Left lung (tissue), 4 donors: ENCODE measurements at regions not wholly inside any gene's neighbourhood (a gene's known extent, or its start where the extent isn't known, plus 50 kb on each side); places are given as distances from the start of the nearest gene placed in this dataset.

Experiments
- ATAC-seq: fragments of 200-7000 bp; cut with Tn5 transposase; one replicate; pipeline ENCODE4 v1.9.1; 2020; ENCODE audit warnings: moderate library complexity
- DNase-seq, 4 donors: peaks; one replicate each; pipeline ENCODE4 v3.0.0-alpha.2; 2013 to 2020
- H3K27ac ChIP-seq, 2 donors: fragments of 200-600 bp; sonication (generic) in 1 of 2; one replicate each; pipeline versions ENCODE4 v1.5.0 to v1.8.0; 2020 to 2021
- H3K27me3 ChIP-seq, 2 donors: fragments of 200-600 bp; sonication (generic) in 1 of 2; one replicate each; pipeline versions ENCODE4 v1.5.0 to v1.8.0; 2020 to 2021
- H3K36me3 ChIP-seq, 2 donors: fragments of 200-600 bp; sonication (generic) in 1 of 2; one replicate each; pipeline versions ENCODE4 v1.5.0 to v1.8.0; 2020 to 2021
- H3K4me1 ChIP-seq, 2 donors: fragments of 200-600 bp; one replicate each; pipeline ENCODE4 v1.8.0; 2021
- H3K4me3 ChIP-seq, 2 donors: fragments of 200-600 bp; sonication (generic) in 1 of 2; one replicate each; pipeline versions ENCODE4 v1.5.0 to v1.8.0; 2020 to 2021; ENCODE audit warnings: mild to moderate bottlenecking in 1 of 2
- H3K9me3 ChIP-seq, 2 donors: fragments of 200-600 bp; sonication (generic) in 1 of 2; one replicate each; pipeline versions ENCODE4 v1.5.0 to v1.8.0; 2020 to 2021
- CTCF ChIP-seq, 2 donors: fragments of 200-600 bp; sonication (generic) in 1 of 2; IDR thresholded peaks; one replicate each; pipeline versions ENCODE4 v1.5.0 to v1.8.0; 2021; ENCODE audit warnings: antibody characterized with exemption in 2 of 2
- intact Hi-C, 2 donors: fragments of 100-400 bp; cut with DNase I; formaldehyde crosslinking; loops; one replicate each; pipeline versions ENCODE4 v1.11.2 to v1.14.2; 2022
- donor health status: DM: no; HTN: yes; CAD: no.
- donor health status: DM: no; HTN: no; CAD: no.

- ATAC-seq, result no peak
- intact Hi-C loops, result no loop called here
- DNase-seq, result no peak
- H3K27ac ChIP-seq, result no peak overlapping the region
- no peak for TF ChIP-seq CTCF (IDR thresholded peaks at IDR 0.05)
- H3K27me3 ChIP-seq, result no peaks in the 10 kb centered on the region
- H3K4me3 ChIP-seq, result no peak overlapping the region
- H3K36me3 ChIP-seq, result no peaks in the 10 kb centered on the region
- no peaks in the 10 kb centered on the region for H3K4me1 ChIP-seq
- H3K9me3 ChIP-seq, result no peaks in the 10 kb centered on the region
These were observed 1107.0 kb upstream of the SEMA6A start for GRCh38 chr5:117681431-117682254.

GRCh38 chr5:117680426-117680825, 1105.8 kb upstream of the SEMA6A start:
- DNase-seq (no peak), ATAC-seq (no peak)
- no peak overlapping the region for H3K27ac ChIP-seq
- no peaks in the 10 kb centered on the region for H3K9me3 ChIP-seq
- no peaks in the 10 kb centered on the region for H3K4me1 ChIP-seq
- no peaks in the 10 kb centered on the region for H3K36me3 ChIP-seq
- H3K4me3 ChIP-seq, result no peak overlapping the region
- no peak for TF ChIP-seq CTCF (IDR thresholded peaks at IDR 0.05)
- intact Hi-C loops, result no loop called here
- H3K27me3 ChIP-seq, result no peaks in the 10 kb centered on the region

- Histone ChIP-seq H3K4me3 (no peak overlapping the region), H3K9me3 (no peaks in the 10 kb centered on the region), H3K27me3 (no peaks in the 10 kb centered on the region), H3K36me3 (no peaks in the 10 kb centered on the region), H3K27ac (no peak overlapping the region), H3K4me1 (no peaks in the 10 kb centered on the region)
- no peak for DNase-seq
- no peak for TF ChIP-seq CTCF (IDR thresholded peaks at IDR 0.05)
- ATAC-seq, result no peak
- intact Hi-C loops, result no loop called here
These were observed 1104.4 kb upstream of the SEMA6A start for GRCh38 chr5:117679046-117679445.

GRCh38 chr5:117675646-117676045, 1101.0 kb upstream of the SEMA6A start:
- Histone ChIP-seq H3K4me1 (no peaks in the 10 kb centered on the region), H3K4me3 (no peak overlapping the region), H3K36me3 (no peaks in the 10 kb centered on the region), H3K27me3 (no peaks in the 10 kb centered on the region), H3K27ac (no peak overlapping the region), H3K9me3 (no peaks in the 10 kb centered on the region)
- ATAC-seq, result no peak
- TF ChIP-seq CTCF (IDR thresholded peaks at IDR 0.05), result no peak
- DNase-seq, result no peak
- intact Hi-C loops, result no loop called here

- intact Hi-C loops, result no loop called here
- Histone ChIP-seq H3K27ac (no peak overlapping the region), H3K4me3 (no peak overlapping the region), H3K36me3 (no peaks in the 10 kb centered on the region), H3K9me3 (no peaks in the 10 kb centered on the region), H3K27me3 (no peaks in the 10 kb centered on the region), H3K4me1 (no peaks in the 10 kb centered on the region)
- no peak for TF ChIP-seq CTCF (IDR thresholded peaks at IDR 0.05)
- DNase-seq, result no peak
- no peak for ATAC-seq
These were observed 1096.9 kb upstream of the SEMA6A start for GRCh38 chr5:117671551-117671950.
